ENCODE measurements at regions not wholly inside any gene's neighbourhood (a gene's known extent, or its start where the extent isn't known, plus 50 kb on each side); places are given as distances from the start of the nearest gene placed in this dataset.
"Not testable (repeated sequence)": the region's sequence is repeated elsewhere in the genome, so short reads cannot be mapped to it uniquely, and the experiment has no call there.

DNA sequence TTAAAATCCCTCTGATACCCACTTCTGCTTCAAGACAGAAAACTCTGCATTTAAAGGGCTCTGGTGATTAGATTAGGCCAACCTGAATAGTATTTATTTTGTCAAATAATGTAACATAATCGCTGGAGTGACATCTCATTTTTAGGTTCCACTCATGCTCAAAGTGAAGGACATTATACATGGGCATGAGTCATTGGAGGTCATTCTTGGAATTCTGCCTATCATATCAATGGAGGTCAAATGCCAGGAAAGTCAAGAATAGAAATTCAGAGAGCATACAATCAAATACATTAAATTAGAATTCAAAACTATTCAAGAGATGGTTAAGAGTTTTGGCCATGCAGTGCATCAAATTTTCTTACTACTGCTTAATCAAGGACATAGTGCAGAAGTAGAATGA is 50.8 kb upstream of the PRSS1 start:
- DNase-seq: no peak

GRCh38 chr7:142697270-142697669 is 52.0 kb upstream of the PRSS1 start:
- no peak for DNase-seq

DNA sequence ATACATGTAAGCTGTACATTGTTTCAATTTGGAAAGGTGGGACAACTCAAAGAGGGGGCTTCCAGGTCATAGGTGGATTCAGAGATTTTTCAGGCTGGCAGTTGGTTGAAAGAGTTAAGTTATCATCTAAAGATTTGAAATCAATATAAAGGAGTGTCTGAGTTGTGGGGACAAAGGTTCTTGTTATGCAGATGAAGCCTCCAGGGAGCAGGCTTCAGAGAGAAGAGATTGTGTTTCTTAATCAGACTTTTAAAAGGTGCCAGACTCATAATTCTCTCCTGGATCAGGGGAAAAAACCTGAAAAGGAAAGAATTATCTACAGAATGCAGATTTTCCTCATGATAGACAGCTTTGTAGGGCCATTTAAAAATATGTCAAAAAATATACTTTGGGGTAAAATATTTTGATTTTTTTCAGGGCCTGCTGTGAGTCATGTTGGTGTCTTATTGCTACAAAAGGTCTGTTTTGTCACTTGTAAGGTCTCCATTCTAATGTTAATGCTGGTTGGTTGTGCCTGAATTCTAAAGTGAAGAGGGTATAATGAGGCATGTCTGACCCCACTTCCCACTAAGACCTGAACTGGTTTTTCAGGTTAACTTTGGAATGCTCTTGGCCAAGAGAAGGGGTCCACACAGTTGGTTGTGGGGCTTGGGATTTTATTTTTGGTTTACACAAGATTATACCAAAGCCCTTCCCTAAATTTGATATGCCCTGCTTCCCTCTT is 52.7 kb upstream of the PRSS1 start:
- DNase-seq: no peak

GRCh38 chr7:142693911-142694310 is 55.4 kb upstream of the PRSS1 start:
- DNase-seq: no peak

GRCh38 chr7:142690554-142691182 is 58.6 kb upstream of the PRSS1 start:
- DNase-seq: no peak

DNA sequence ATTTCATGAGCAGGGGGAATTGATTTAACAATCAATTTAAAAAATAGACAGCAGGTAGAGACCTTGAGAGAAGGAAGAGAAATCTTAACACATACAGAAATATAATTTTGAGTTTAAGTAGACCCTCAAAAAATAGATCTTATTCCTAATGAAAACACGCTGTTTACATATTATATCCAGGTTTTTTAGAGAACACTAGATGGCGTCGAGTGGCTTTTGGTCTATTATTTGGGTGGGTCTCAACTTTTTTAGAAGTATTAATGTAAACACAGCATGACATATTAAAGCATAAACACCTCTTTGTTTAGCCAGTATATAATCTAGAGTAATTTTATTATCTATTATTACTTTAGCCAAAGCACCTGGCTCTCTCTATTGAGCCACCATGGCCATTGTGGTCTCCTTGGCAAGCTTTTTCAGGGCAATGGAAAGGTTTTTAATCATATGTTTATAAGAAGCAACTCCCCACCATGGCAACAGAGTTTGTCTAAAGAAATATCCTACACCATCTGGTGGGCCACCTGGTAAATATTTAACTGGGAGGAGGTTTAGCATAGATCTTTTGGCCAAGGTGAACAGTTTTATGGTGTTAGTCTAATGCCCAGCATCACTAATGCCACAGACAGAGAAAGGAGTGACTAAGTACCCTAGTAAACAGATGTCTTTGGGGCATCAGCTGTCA is 59.7 kb upstream of the PRSS1 start:
- no peak for DNase-seq

GRCh38 chr7:142685877-142686508 is 63.3 kb upstream of the PRSS1 start:
- no peak for DNase-seq

GRCh38 chr7:142681314-142682092 is 67.8 kb upstream of the PRSS1 start:
- no peak for DNase-seq

DNA sequence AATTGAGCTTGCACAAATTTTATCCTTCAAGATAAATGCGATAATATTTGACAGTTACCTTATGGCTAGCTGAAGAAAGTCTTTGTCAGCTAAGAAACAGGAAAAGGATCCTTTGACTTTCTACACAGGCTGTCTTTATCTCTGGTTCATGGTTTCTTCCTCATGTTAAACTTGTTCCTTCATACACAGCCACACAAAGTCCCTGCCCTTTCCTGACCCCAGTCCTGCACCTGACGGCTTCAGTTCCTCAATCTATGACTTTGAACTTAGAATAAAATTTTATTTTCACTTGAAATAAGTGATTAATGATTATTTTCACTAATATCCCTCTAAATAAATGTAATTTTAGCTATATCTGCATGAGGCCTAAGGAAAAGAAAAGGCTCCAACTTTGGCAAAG is 77.8 kb upstream of the PRSS1 start:
- DNase-seq: peak in 1 of 2 donors; percentile 65

- peak in 1 of 2 donors; percentile 43 for DNase-seq
These were observed 78.8 kb upstream of the PRSS1 start for GRCh38 chr7:142670511-142670910.

GRCh38 chr7:142669074-142669654 is 80.1 kb upstream of the PRSS1 start:
- peak in 1 of 2 donors; percentile 49 for DNase-seq

DNA sequence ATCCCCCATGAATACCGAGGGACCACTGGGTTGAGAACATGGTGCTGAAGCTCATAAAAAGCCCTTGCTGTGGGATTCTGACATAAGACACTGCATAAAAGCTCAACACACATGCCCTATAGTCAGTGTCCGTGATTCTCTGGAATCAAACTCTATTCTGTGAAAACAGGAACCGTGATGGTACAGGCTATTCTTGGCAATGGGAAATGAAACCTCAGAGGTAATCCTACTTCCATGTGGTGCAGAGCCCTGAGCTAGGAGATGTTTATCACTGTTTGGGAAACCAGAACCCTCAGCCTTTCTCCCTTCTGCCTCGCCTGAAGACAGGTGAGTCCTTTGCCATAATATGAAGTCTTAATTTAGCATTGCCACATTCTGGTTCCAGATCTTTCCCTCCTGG is 80.8 kb upstream of the PRSS1 start:
- DNase-seq: peak in 1 of 2 donors; percentile 26

DNA sequence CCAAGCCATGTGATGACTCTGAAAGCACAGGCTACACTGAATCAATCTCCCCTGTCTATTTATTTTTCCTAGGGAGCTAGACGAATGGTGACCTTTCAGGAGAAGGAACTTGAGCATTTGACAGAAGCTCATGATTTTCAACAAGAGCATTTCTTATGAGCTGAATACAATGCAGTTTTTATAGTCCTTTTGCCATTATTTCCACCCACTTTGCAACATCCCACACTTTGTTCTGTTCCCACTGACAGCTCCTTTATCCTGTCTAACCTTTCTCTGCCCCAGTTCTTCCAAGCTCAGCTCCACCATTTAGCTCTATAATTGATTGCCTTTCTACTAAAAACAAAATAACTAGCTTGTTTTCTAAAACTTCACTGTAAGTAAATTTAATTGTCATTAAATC is 91.9 kb upstream of the PRSS1 start:
- no peak for DNase-seq

DNA sequence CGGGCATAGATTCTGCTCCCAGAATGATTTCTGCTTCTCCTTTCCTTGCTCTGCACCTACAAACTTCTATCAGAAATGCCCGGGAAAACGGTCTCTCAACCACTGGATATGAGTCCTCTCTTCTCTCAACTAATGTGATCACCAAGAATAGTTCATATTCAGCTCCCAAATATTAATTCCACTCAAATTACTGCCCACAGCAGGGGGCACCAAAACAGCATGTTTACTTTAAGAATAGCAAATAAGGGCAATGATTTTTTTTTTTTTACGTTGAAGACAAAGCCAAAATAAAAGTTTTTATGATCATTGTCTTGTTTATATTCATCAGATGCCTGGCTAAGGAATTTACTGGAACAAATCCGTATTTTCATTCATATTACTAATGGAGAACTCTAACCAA is 94.9 kb upstream of the PRSS1 start:
- no peak for DNase-seq

DNA sequence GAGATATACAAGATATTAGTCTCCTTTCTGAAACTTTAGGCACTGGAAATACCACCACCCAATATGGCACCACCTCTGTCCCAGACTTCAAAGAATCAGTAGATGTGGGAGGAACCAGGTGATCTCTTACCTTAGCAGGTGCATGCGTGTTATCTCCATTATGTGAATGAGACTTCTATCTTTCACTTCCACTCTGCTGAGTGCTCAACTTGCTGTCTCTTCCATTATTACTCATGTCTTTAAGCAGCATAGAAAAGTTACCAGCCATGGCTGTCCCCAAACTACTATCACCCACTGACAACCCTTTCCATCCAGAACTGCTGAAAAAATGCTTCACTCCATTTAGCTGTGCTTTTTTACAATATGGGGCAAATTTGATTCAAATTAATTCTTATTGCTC is 101.5 kb upstream of the PRSS1 start:
- DNase-seq: no peak

DNA sequence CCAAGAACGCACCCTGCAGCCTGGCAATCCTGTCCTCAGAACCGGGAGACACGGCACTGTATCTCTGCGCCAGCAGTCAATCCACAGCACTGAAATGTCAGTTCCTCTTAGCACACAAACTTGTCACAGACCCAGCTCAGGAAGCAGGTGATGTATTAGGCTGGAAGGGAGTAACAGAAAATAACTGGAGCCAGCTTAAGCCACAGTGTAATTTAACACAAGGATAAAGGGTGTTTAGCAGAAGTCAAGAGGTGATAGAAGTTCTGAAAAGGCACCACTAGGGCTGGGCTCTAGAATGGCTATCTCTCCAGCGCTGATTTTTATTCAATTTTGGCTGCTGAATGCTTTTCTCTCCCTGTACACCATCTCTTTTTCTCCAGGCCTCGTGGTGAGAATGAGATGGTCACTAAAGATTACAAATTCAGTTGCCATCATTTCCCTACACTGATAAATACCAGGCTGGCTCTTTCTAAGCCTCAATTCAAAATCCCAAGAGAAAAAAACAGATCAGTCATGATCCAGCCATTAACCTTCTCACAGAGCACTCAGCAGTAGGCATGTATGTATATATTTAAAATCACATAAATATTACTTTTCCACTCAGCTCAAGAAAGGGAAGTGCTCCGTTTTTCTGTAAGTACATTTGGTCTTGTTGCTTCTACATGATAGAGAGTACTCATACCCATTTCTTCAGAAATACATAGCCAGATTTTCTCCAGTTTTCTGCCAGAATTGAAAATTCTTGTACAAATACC is 102.7 kb upstream of the PRSS1 start:
- peak in 1 of 2 donors; percentile 93 for DNase-seq

- peak in 1 of 2 donors; percentile 25 for DNase-seq
These were observed 103.5 kb upstream of the PRSS1 start for GRCh38 chr7:142645777-142646176.

DNA sequence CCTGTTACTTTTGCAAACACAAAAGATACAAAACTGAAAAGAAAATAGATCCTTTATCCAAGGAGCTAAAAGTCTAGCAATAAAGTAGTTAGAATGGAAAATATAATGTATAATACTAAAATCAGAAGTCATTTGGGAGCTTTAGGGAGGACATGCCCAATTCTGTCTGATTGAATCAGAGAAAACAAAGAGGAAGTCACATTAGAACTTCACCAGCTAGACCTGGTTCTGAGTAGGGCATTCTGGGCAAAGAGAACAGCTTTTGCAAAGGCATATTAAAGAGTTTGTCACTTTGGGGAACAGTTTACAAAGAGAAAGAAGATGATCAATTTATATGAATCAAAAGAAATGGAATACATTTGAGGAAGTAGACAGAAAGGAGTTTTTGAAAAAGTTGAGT is 107.0 kb upstream of the PRSS1 start:
- DNase-seq: no peak

DNA sequence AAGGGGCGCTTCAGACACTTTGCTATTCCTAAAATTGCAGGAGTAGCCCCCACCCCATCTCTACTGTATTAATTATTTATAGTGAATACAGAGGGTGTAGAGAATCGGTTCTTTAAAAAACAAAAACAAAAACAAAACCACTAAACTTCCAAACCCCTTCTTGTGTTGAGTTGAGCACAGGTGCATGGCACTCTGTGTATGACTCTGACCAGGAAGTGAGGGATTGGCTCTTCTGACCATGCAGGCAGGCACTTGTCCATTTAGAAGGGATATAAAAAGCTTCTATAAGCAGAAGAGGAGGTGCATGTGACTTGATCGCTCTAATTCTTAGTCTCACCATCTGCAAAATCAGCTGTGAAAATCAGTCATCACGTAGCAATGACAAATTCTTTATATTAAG is 108.0 kb upstream of the PRSS1 start:
- not testable (repeated sequence) for DNase-seq

GRCh38 chr7:142638581-142638980 is 110.7 kb upstream of the PRSS1 start:
- no peak for DNase-seq

GRCh38 chr7:142637240-142637639 is 112.0 kb upstream of the PRSS1 start:
- DNase-seq: no peak

GRCh38 chr7:142636751-142637150 is 112.5 kb upstream of the PRSS1 start:
- DNase-seq: no peak

All from bone marrow (tissue), 2 donors.